Naive thymus-derived CD4-positive, alpha-beta T cell (primary cell): ENCODE measurements at regions not wholly inside any gene's neighbourhood (a gene's known extent, or its start where the extent isn't known, plus 50 kb on each side); places are given as distances from the start of the nearest gene placed in this dataset.
"Not testable (repeated sequence)": the region's sequence is repeated elsewhere in the genome, so short reads cannot be mapped to it uniquely, and the experiment has no call there.

Experiments used
- ATAC-seq: fragments of 150-1000 bp; cut with Tn5 transposase; 2 replicates; pipeline ENCODE4 v1.10.0; 2021; ENCODE audit warnings: mild to moderate bottlenecking, moderate library complexity
- CTCF ChIA-PET: fragments of 350-600 bp; sonication (Branson Sonifier 250); formaldehyde crosslinking; loops from one replicate; lab custom pipeline; 2021; ENCODE audit warnings: antibody characterized with exemption; lab: Charles Lee
- POLR2A ChIA-PET: fragments of 350-600 bp; sonication (Branson Sonifier 250); formaldehyde crosslinking; loops from one replicate; lab custom pipeline; 2021; ENCODE audit warnings: antibody characterized with exemption, inconsistent platforms; lab: Charles Lee
- DNase-seq, 9 donors: peaks; one replicate each; pipeline versions ENCODE4 v3.0.0 to v3.0.0-alpha.2; 2020 to 2022; ENCODE audit warnings: mixed read lengths in 1 of 9
- H3K27ac ChIP-seq: one replicate; pipeline ENCODE4 v1.7.0; 2013; ENCODE audit warnings: mild to moderate bottlenecking, low read depth, low read length, moderate library complexity
- H3K27me3 ChIP-seq, 2 donors: one replicate each; pipeline ENCODE4 v1.7.0; 2013; ENCODE audit warnings: low read length in 2 of 2, mild to moderate bottlenecking in 2 of 2, moderate library complexity in 2 of 2; ENCODE audit not compliant: control insufficient read depth in 2 of 2, insufficient read depth in 2 of 2
- H3K36me3 ChIP-seq, 3 experiments: 1 replicate in 2 of 3; 2 replicates in 1 of 3; pipeline ENCODE4 v1.7.0; 2013; ENCODE audit warnings: low read length in 3 of 3, mild to moderate bottlenecking in 3 of 3, moderate library complexity in 1 of 3; ENCODE audit not compliant: insufficient read depth in 3 of 3, control insufficient read depth in 2 of 3
- H3K4me1 ChIP-seq, 2 donors: one replicate each; pipeline ENCODE4 v1.7.0; 2013; ENCODE audit warnings: low read length in 2 of 2, mild to moderate bottlenecking in 2 of 2, moderate library complexity in 1 of 2; ENCODE audit not compliant: control insufficient read depth in 2 of 2, insufficient read depth in 2 of 2
- H3K4me3 ChIP-seq: 2 replicates; pipeline ENCODE4 v1.7.0; 2013; ENCODE audit warnings: mild to moderate bottlenecking, low read length
- H3K9me3 ChIP-seq, 3 experiments: 1 replicate in 2 of 3; 2 replicates in 1 of 3; pipeline ENCODE4 v1.7.0; 2013; ENCODE audit warnings: low read length in 3 of 3; ENCODE audit not compliant: control insufficient read depth in 2 of 3
- H3K27ac Mint-ChIP-seq, 9 donors: one replicate each; pipeline ENCODE4 v1.8.0; 2020 to 2022; ENCODE audit warnings: mixed read lengths in 9 of 9, mild to moderate bottlenecking in 8 of 9, moderate library complexity in 5 of 9, inconsistent platforms in 2 of 9
- H3K27me3 Mint-ChIP-seq, 5 donors: one replicate each; pipeline ENCODE4 v1.8.0; 2021 to 2022; ENCODE audit warnings: mixed read lengths in 5 of 5, mild to moderate bottlenecking in 1 of 5
- H3K36me3 Mint-ChIP-seq, 5 donors: one replicate each; pipeline ENCODE4 v1.8.0; 2020 to 2022; ENCODE audit warnings: mixed read lengths in 5 of 5, mild to moderate bottlenecking in 3 of 5, inconsistent platforms in 1 of 5
- H3K4me1 Mint-ChIP-seq, 7 donors: one replicate each; pipeline ENCODE4 v1.8.0; 2020 to 2022; ENCODE audit warnings: mixed read lengths in 7 of 7, mild to moderate bottlenecking in 3 of 7, inconsistent platforms in 1 of 7
- H3K4me3 Mint-ChIP-seq, 10 donors: one replicate each; pipeline ENCODE4 v1.8.0; 2020 to 2022; ENCODE audit warnings: mild to moderate bottlenecking in 10 of 10, mixed read lengths in 10 of 10, moderate library complexity in 6 of 10, inconsistent platforms in 2 of 10
- H3K9me3 Mint-ChIP-seq, 11 donors: one replicate each; pipeline ENCODE4 v1.8.0; 2020 to 2022; ENCODE audit warnings: mixed read lengths in 11 of 11, mild to moderate bottlenecking in 4 of 11, inconsistent platforms in 1 of 11, moderate library complexity in 1 of 11
- intact Hi-C, 2 donors: fragments of 100-400 bp; cut with micrococcal nuclease; formaldehyde crosslinking; loops; one replicate each; pipeline ENCODE4 v1.15.1; 2023

- no peaks in the 10 kb centered on the region for H3K9me3 ChIP-seq
- DNase-seq (no peak), ATAC-seq (no peak)
- CTCF ChIA-PET = interaction anchor here (0.6 kb wide), 1 partner anchor 8 kb away, joined by 3 read pairs; no protein-coding TSS in a partner anchor
- no peak overlapping the region for H3K4me3 ChIP-seq
- Mint-ChIP-seq H3K36me3 (no peaks in the 10 kb centered on the region), H3K4me1 (no peaks in the 10 kb centered on the region), H3K27me3 (no peaks in the 10 kb centered on the region), H3K9me3 (peaks cover 0 to 17% (median 0%) of the 10 kb centered on the region in 11 donors), H3K27ac (no peak overlapping the region), H3K4me3 (no peak overlapping the region)
- H3K4me1 ChIP-seq = no peaks in the 10 kb centered on the region
- intact Hi-C loops = no loop called here
- H3K27me3 ChIP-seq = no peaks in the 10 kb centered on the region
- H3K27ac ChIP-seq = no peak overlapping the region
- no peaks in the 10 kb centered on the region for H3K36me3 ChIP-seq
- POLR2A ChIA-PET = no interaction called here
Measured at GRCh38 chr2:35185861-35186412, 1169.6 kb upstream of the CRIM1 start.

- Mint-ChIP-seq H3K4me3 (no peak overlapping the region), H3K36me3 (no peaks in the 10 kb centered on the region), H3K27ac (no peak overlapping the region), H3K9me3 (peaks cover 0 to 12% (median 2%) of the 10 kb centered on the region in 11 donors), H3K27me3 (no peaks in the 10 kb centered on the region), H3K4me1 (no peaks in the 10 kb centered on the region)
- Histone ChIP-seq H3K9me3 (no peaks in the 10 kb centered on the region), H3K4me3 (no peak overlapping the region), H3K27me3 (no peaks in the 10 kb centered on the region), H3K27ac (no peak overlapping the region), H3K36me3 (no peaks in the 10 kb centered on the region), H3K4me1 (no peaks in the 10 kb centered on the region)
- POLR2A ChIA-PET = no interaction called here
- CTCF ChIA-PET = no interaction called here
- no peak for ATAC-seq
- intact Hi-C loops = no loop called here
- no peak for DNase-seq
Measured at GRCh38 chr2:35184471-35184870, 1171.1 kb upstream of the CRIM1 start.

- intact Hi-C loops, H3K4me3 ChIP-seq, DNase-seq, H3K27ac ChIP-seq, H3K9me3 Mint-ChIP-seq, H3K27me3 Mint-ChIP-seq, H3K27ac Mint-ChIP-seq, H3K4me3 Mint-ChIP-seq, H3K9me3 ChIP-seq, H3K4me1 ChIP-seq, H3K36me3 Mint-ChIP-seq, H3K4me1 Mint-ChIP-seq, CTCF ChIA-PET, H3K36me3 ChIP-seq, H3K27me3 ChIP-seq, ATAC-seq, POLR2A ChIA-PET: not testable (repeated sequence)
Measured at GRCh38 chr2:35176726-35177125, 1178.9 kb upstream of the CRIM1 start.

GRCh38 chr2:35174845-35175244 is 1180.7 kb upstream of the CRIM1 start:
- H3K9me3 Mint-ChIP-seq = peaks cover 0 to 5% (median 0%) of the 10 kb centered on the region in 11 donors
- DNase-seq = no peak
- Histone ChIP-seq H3K4me1 (no peaks in the 10 kb centered on the region), H3K27me3 (no peaks in the 10 kb centered on the region), H3K27ac (no peak overlapping the region), H3K4me3 (no peak overlapping the region), H3K36me3 (no peaks in the 10 kb centered on the region), H3K9me3 (no peaks in the 10 kb centered on the region)
- H3K4me3 Mint-ChIP-seq = no peak overlapping the region
- intact Hi-C loops = no loop called here
- no peak for ATAC-seq
- H3K36me3 Mint-ChIP-seq = no peaks in the 10 kb centered on the region
- H3K27ac Mint-ChIP-seq = no peak overlapping the region
- ChIA-PET POLR2A (no interaction called here), CTCF (no interaction called here)
- peaks cover 0 to 1% (median 0%) of the 10 kb centered on the region in 7 donors for H3K4me1 Mint-ChIP-seq
- H3K27me3 Mint-ChIP-seq = no peaks in the 10 kb centered on the region

- Histone ChIP-seq H3K27me3 (no peaks in the 10 kb centered on the region), H3K36me3 (no peaks in the 10 kb centered on the region), H3K9me3 (no peaks in the 10 kb centered on the region), H3K4me1 (no peaks in the 10 kb centered on the region), H3K4me3 (no peak overlapping the region), H3K27ac (no peak overlapping the region)
- H3K27me3 Mint-ChIP-seq = no peaks in the 10 kb centered on the region
- CTCF ChIA-PET = no interaction called here
- H3K9me3 Mint-ChIP-seq = peaks cover 0 to 2% (median 0%) of the 10 kb centered on the region in 11 donors
- H3K36me3 Mint-ChIP-seq = no peaks in the 10 kb centered on the region
- ATAC-seq = no peak
- POLR2A ChIA-PET = no interaction called here
- H3K4me1 Mint-ChIP-seq = no peaks in the 10 kb centered on the region
- intact Hi-C loops = no loop called here
- no peak overlapping the region for H3K27ac Mint-ChIP-seq
- no peak overlapping the region for H3K4me3 Mint-ChIP-seq
- no peak for DNase-seq
Measured at GRCh38 chr2:35172687-35173086, 1182.9 kb upstream of the CRIM1 start.

- no peaks in the 10 kb centered on the region for H3K4me1 Mint-ChIP-seq
- CTCF ChIA-PET = no interaction called here
- POLR2A ChIA-PET = no interaction called here
- no peak overlapping the region for H3K27ac Mint-ChIP-seq
- H3K9me3 Mint-ChIP-seq = peaks cover 0 to 2% (median 0%) of the 10 kb centered on the region in 11 donors
- H3K9me3 ChIP-seq = no peaks in the 10 kb centered on the region
- H3K4me1 ChIP-seq = no peaks in the 10 kb centered on the region
- H3K27me3 Mint-ChIP-seq = no peaks in the 10 kb centered on the region
- no peak overlapping the region for H3K4me3 ChIP-seq
- H3K36me3 ChIP-seq = no peaks in the 10 kb centered on the region
- H3K27ac ChIP-seq = no peak overlapping the region
- no peaks in the 10 kb centered on the region for H3K36me3 Mint-ChIP-seq
- no peak for DNase-seq
- intact Hi-C loops = loop anchor here in 1 of 2 donors (5.0 kb wide), 1 partner anchor 1619 kb away; no protein-coding TSS in a partner anchor
- no peak for ATAC-seq
- no peak overlapping the region for H3K4me3 Mint-ChIP-seq
- no peaks in the 10 kb centered on the region for H3K27me3 ChIP-seq
Measured at GRCh38 chr2:35168351-35168750, 1187.2 kb upstream of the CRIM1 start.

GRCh38 chr2:35163948-35164347 is 1191.6 kb upstream of the CRIM1 start:
- H3K4me3 ChIP-seq = no peak overlapping the region
- H3K4me1 ChIP-seq = no peaks in the 10 kb centered on the region
- no peak overlapping the region for H3K27ac ChIP-seq
- no peak for ATAC-seq
- Mint-ChIP-seq H3K9me3 (peaks cover 0 to 12% (median 0%) of the 10 kb centered on the region in 11 donors), H3K27ac (no peak overlapping the region), H3K27me3 (no peaks in the 10 kb centered on the region), H3K4me1 (no peaks in the 10 kb centered on the region), H3K36me3 (no peaks in the 10 kb centered on the region), H3K4me3 (no peak overlapping the region)
- no peak for DNase-seq
- ChIA-PET POLR2A (no interaction called here), CTCF (no interaction called here)
- no peaks in the 10 kb centered on the region for H3K36me3 ChIP-seq
- no peaks in the 10 kb centered on the region for H3K9me3 ChIP-seq
- intact Hi-C loops = no loop called here
- H3K27me3 ChIP-seq = no peaks in the 10 kb centered on the region
